SK-N-SH (cell line): ENCODE measurements at regions not wholly inside any gene's neighbourhood (a gene's known extent, or its start where the extent isn't known, plus 50 kb on each side); places are given as distances from the start of the nearest gene placed in this dataset.

Experiments used
- CTCF ChIA-PET: fragments of 300-600, 350-600 bp; formaldehyde crosslinking; extraction: SDS; loops from one replicate; lab custom pipeline; 2021; lab: Yijun Ruan, JAX
- POLR2A ChIA-PET: fragments of 350-600 bp; sonication (Branson Sonifier 250); formaldehyde crosslinking; extraction: SDS; loops from one replicate; lab custom pipeline; 2020; ENCODE audit warnings: antibody characterized with exemption, inconsistent platforms; lab: Yijun Ruan, JAX
- DNase-seq: peaks from one replicate; pipeline ENCODE4 v3.0.0; 2012
- H2AFZ ChIP-seq: fragments of 200-600 bp; sonication (generic); 2 replicates; pipeline ENCODE4 v1.8.1; 2016; ENCODE audit warnings: antibody characterized with exemption, mild to moderate bottlenecking, low read depth
- H3F3A ChIP-seq: fragments of 200-600 bp; sonication (generic); replicated peaks from 2 replicates; pipeline ENCODE3; 2016; ENCODE audit warnings: antibody characterized with exemption, mild to moderate bottlenecking; ENCODE audit not compliant: insufficient read depth
- H3K27ac ChIP-seq, 2 experiments: fragments of 200-500 bp in 1 of 2; fragments of 200-600 bp in 1 of 2; sonication (Bioruptor generic) in 1 of 2; sonication (generic), shearing (Covaris generic) in 1 of 2; 2 replicates each; pipeline versions ENCODE4 v1.5.1 to v1.6.1; 2014 to 2016; ENCODE audit warnings: low read depth in 2 of 2, inconsistent platforms in 1 of 2, low read length in 1 of 2, mild to moderate bottlenecking in 1 of 2, mixed read lengths in 1 of 2
- H3K27me3 ChIP-seq: fragments of 200-600 bp; sonication (generic), shearing (Covaris generic); 2 replicates; pipeline ENCODE4 v1.6.1; 2016; ENCODE audit warnings: mixed run types; ENCODE audit not compliant: insufficient read depth
- H3K36me3 ChIP-seq, 2 experiments: fragments of 200-500 bp in 1 of 2; fragments of 200-600 bp in 1 of 2; sonication (Bioruptor generic) in 1 of 2; sonication (generic) in 1 of 2; replicated peaks in 1 of 2; 2 replicates each; pipeline versions ENCODE3 to v1.5.1; 2014 to 2016; ENCODE audit warnings: low read length in 1 of 2, mild to moderate bottlenecking in 1 of 2; ENCODE audit not compliant: insufficient read depth in 2 of 2, control insufficient read depth in 1 of 2
- H3K4me1 ChIP-seq, 2 experiments: fragments of 200-500 bp in 1 of 2; fragments of 200-600 bp in 1 of 2; sonication (Bioruptor generic) in 1 of 2; sonication (generic), shearing (Covaris generic) in 1 of 2; 2 replicates each; pipeline versions ENCODE4 v1.5.1 to v1.6.1; 2014 to 2016; ENCODE audit warnings: low read depth in 1 of 2, low read length in 1 of 2, mixed run types in 1 of 2; ENCODE audit not compliant: insufficient read depth in 2 of 2, control insufficient read depth in 1 of 2
- H3K4me2 ChIP-seq: fragments of 200-600 bp; sonication (generic), shearing (Covaris generic); 2 replicates; pipeline ENCODE4 v1.6.1; 2017; ENCODE audit warnings: mixed run types
- H3K4me3 ChIP-seq, 2 experiments: fragments of 200-500 bp in 1 of 2; fragments of 200-600 bp in 1 of 2; sonication (Bioruptor generic) in 1 of 2; sonication (generic), shearing (Covaris generic) in 1 of 2; 2 replicates each; pipeline versions ENCODE4 v1.5.1 to v1.8.1; 2014 to 2016; ENCODE audit warnings: low read depth in 2 of 2, inconsistent platforms in 1 of 2, low read length in 1 of 2, mild to moderate bottlenecking in 1 of 2, mixed read lengths in 1 of 2, moderate library complexity in 1 of 2
- H3K79me2 ChIP-seq: fragments of 200-600 bp; sonication (generic); 2 replicates; pipeline ENCODE4 v1.8.1; 2017; ENCODE audit warnings: mild to moderate bottlenecking; ENCODE audit not compliant: insufficient read depth
- H3K9ac ChIP-seq: fragments of 200-600 bp; sonication (generic); 2 replicates; pipeline ENCODE4 v1.6.1; 2017; ENCODE audit warnings: mixed run types
- H3K9me2 ChIP-seq: fragments of 200-600 bp; sonication (generic); 2 replicates; pipeline ENCODE4 v1.6.1; 2017; ENCODE audit warnings: mixed run types
- H3K9me3 ChIP-seq: fragments of 200-600 bp; sonication (generic); 2 replicates; pipeline ENCODE4 v1.6.1; 2017; ENCODE audit warnings: mixed run types, mild to moderate bottlenecking, moderate library complexity
- H4K20me1 ChIP-seq: fragments of 200-600 bp; sonication (generic); 2 replicates; pipeline ENCODE4 v1.6.1; 2017; ENCODE audit warnings: mild to moderate bottlenecking, mixed run types; ENCODE audit not compliant: insufficient read depth
- FOXJ3 ChIP-seq: sonication (generic); formaldehyde crosslinking; IDR thresholded peaks from 2 replicates; pipeline ENCODE4 v1.5.1; 2020; ENCODE audit warnings: mild to moderate bottlenecking, missing genetic modification reagents
- FOXM1 ChIP-seq: IDR thresholded peaks from 2 replicates; pipeline ENCODE4 v1.4.0; 2012; ENCODE audit warnings: low read depth, mild to moderate bottlenecking
- GABPA ChIP-seq: IDR thresholded peaks from 2 replicates; pipeline ENCODE4 v1.4.0; 2012; ENCODE audit warnings: low read depth, mild to moderate bottlenecking
- MXI1 ChIP-seq: IDR thresholded peaks from 2 replicates; pipeline ENCODE4 v1.6.1; 2012; ENCODE audit warnings: mild to moderate bottlenecking, low read depth, low read length, improper control_type of control experiment
- NFIC ChIP-seq: IDR thresholded peaks from 2 replicates; pipeline ENCODE4 v1.4.0; 2012; ENCODE audit warnings: borderline replicate concordance
- TAF1 ChIP-seq: IDR thresholded peaks from 2 replicates; pipeline ENCODE4 v1.6.1; 2012; ENCODE audit warnings: low read depth, mild to moderate bottlenecking, low read length, moderate library complexity, borderline replicate concordance
- WGBS: methylation state at CpG from one replicate; pipeline ENCODE4 v1.1.6; 2017; ENCODE audit warnings: low lambda C conversion rate; 5-methylcytosine and 5-hydroxymethylcytosine counted together
- TF ChIP-seq, protein P1 (sequence below): IDR thresholded peaks from 2 replicates; pipeline ENCODE4 v1.6.1; 2012; ENCODE audit warnings: mild to moderate bottlenecking, low read depth, low read length, moderate library complexity
- TF ChIP-seq, protein P2 (sequence below): fragments of 150-350 bp; IDR thresholded peaks from 2 replicates; pipeline ENCODE4 v1.6.1; 2017; ENCODE audit warnings: antibody characterized with exemption, low read length, low read depth, borderline replicate concordance
- TF ChIP-seq, protein P3 (sequence below): IDR thresholded peaks from 2 replicates; pipeline ENCODE4; 2012
- TF ChIP-seq, protein P4 (sequence below): IDR thresholded peaks from 2 replicates; pipeline ENCODE4 v1.4.0; 2012; ENCODE audit warnings: low read depth, borderline replicate concordance
- TF ChIP-seq, protein P5 (sequence below): fragments of 150-350 bp; IDR thresholded peaks from 2 replicates; pipeline ENCODE4 v1.6.1; 2016; ENCODE audit warnings: mild to moderate bottlenecking, low read depth, low read length

DNA sequence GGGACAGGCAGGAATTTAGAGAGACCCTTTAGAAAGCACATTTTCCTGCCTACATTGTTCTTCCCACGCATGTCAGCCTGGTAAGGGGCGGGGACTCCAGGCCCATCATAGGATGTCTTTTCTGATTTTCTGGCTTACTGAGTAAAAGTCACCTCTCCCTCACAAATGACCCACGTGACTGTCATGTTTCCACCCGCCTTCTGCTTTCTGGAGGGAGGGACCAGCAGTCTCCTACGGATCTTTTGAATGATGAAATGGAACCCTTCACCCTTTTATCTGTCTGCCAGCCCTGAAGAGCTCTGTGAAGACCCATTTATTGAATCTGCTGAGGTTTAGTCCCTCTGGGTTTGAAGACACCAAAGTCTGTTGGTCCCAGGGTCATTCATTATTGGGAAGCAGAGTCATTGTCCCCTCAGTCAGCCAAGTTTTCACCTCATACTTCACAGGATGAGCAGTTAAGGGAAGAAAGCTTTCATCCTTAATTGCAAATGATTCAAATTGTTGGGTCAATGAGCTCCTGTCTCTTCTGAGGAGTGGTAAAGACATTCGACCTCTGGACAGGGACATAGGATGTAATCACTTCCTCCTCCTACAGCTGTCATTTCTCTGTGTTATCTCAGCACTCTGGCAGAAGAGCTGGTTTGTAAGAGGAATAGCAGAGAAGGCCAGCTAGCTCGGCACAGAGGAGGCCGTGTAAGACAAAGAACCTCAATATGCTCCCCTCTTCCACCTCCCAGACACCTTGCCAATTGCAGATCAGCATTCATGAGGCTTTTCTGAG is 446.1 kb downstream of the HS3ST3B1 start:
- POLR2A ChIA-PET, result no interaction called here

DNA sequence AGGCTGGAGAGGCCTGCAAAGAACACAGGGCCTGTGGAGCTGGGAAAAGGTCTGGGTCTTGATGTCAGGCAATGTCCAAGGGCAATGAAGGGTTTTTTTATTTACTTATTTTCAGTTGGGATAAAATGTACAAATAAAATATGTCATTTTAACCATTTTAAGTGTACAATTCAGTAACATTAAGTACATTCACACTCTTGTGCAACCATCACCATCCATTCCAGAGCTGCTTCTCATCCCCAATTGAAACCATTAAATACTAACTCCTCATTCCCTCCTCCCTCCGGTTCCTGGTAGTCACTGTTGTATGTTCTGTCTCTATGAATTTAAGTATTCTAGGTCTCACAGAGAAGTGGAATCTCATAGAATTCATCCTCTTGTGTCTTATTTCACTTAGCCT is 444.7 kb downstream of the HS3ST3B1 start:
- POLR2A ChIA-PET, result no interaction called here
- no peaks in the 10 kb centered on the region for H3K9me2 ChIP-seq
- no peak for TF ChIP-seq GABPA
- TF ChIP-seq FOXM1, result no peak
- TF ChIP-seq, protein P1, sequence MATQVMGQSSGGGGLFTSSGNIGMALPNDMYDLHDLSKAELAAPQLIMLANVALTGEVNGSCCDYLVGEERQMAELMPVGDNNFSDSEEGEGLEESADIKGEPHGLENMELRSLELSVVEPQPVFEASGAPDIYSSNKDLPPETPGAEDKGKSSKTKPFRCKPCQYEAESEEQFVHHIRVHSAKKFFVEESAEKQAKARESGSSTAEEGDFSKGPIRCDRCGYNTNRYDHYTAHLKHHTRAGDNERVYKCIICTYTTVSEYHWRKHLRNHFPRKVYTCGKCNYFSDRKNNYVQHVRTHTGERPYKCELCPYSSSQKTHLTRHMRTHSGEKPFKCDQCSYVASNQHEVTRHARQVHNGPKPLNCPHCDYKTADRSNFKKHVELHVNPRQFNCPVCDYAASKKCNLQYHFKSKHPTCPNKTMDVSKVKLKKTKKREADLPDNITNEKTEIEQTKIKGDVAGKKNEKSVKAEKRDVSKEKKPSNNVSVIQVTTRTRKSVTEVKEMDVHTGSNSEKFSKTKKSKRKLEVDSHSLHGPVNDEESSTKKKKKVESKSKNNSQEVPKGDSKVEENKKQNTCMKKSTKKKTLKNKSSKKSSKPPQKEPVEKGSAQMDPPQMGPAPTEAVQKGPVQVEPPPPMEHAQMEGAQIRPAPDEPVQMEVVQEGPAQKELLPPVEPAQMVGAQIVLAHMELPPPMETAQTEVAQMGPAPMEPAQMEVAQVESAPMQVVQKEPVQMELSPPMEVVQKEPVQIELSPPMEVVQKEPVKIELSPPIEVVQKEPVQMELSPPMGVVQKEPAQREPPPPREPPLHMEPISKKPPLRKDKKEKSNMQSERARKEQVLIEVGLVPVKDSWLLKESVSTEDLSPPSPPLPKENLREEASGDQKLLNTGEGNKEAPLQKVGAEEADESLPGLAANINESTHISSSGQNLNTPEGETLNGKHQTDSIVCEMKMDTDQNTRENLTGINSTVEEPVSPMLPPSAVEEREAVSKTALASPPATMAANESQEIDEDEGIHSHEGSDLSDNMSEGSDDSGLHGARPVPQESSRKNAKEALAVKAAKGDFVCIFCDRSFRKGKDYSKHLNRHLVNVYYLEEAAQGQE, result no peak
- no peak for TF ChIP-seq TAF1
- TF ChIP-seq, protein P2, sequence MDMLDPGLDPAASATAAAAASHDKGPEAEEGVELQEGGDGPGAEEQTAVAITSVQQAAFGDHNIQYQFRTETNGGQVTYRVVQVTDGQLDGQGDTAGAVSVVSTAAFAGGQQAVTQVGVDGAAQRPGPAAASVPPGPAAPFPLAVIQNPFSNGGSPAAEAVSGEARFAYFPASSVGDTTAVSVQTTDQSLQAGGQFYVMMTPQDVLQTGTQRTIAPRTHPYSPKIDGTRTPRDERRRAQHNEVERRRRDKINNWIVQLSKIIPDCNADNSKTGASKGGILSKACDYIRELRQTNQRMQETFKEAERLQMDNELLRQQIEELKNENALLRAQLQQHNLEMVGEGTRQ, result no peak
- TF ChIP-seq, all 33 proteins: peak for 0
- H2AFZ ChIP-seq, result no peak overlapping the region
- no peaks in the 10 kb centered on the region for H3K36me3 ChIP-seq
- H3K9ac ChIP-seq, result no peak overlapping the region
- no peaks in the 10 kb centered on the region for H3K9me3 ChIP-seq
- H3K4me2 ChIP-seq, result no peak overlapping the region
- no peaks in the 10 kb centered on the region for H4K20me1 ChIP-seq
- CTCF ChIA-PET, result no interaction called here
- no peaks in the 10 kb centered on the region for H3F3A ChIP-seq
- H3K4me1 ChIP-seq, result no peaks in the 10 kb centered on the region
- WGBS, result 13% methylated on average over 1 of the region's 1 CpG
- H3K4me3 ChIP-seq, result no peak overlapping the region
- no peaks in the 10 kb centered on the region for H3K79me2 ChIP-seq
- DNase-seq, result no peak
- H3K27ac ChIP-seq, result no peak overlapping the region
- H3K27me3 ChIP-seq, result peaks cover 1% of the 10 kb centered on the region; the same call in 1 of the 2 replicates

More for the DNA sequence above, 446.1 kb downstream of the HS3ST3B1 start:
- H3K79me2 ChIP-seq, result no peaks in the 10 kb centered on the region
- H4K20me1 ChIP-seq, result no peaks in the 10 kb centered on the region
- no peak overlapping the region for H3K27ac ChIP-seq
- no peak overlapping the region for H3K4me2 ChIP-seq
- H3K4me1 ChIP-seq, result no peaks in the 10 kb centered on the region
- no peak overlapping the region for H3K4me3 ChIP-seq
- no peaks in the 10 kb centered on the region for H3K36me3 ChIP-seq
- 19% methylated on average over 8 of the region's 8 CpGs for WGBS
- H2AFZ ChIP-seq, result no peak overlapping the region
- no peak for DNase-seq
- H3K9me3 ChIP-seq, result no peaks in the 10 kb centered on the region
- no peaks in the 10 kb centered on the region; the same call in 1 of the 2 replicates for H3K27me3 ChIP-seq
- CTCF ChIA-PET, result interaction anchor here (0.7 kb wide), 1 partner anchor 243 kb away, joined by 3 read pairs; no protein-coding TSS in a partner anchor
- H3F3A ChIP-seq, result no peaks in the 10 kb centered on the region
- H3K9me2 ChIP-seq, result no peaks in the 10 kb centered on the region
- TF ChIP-seq FOXJ3 (CRISPR knock-in tag) (no peak), MXI1 (no peak), NFIC (no peak)
- TF ChIP-seq, protein P3, sequence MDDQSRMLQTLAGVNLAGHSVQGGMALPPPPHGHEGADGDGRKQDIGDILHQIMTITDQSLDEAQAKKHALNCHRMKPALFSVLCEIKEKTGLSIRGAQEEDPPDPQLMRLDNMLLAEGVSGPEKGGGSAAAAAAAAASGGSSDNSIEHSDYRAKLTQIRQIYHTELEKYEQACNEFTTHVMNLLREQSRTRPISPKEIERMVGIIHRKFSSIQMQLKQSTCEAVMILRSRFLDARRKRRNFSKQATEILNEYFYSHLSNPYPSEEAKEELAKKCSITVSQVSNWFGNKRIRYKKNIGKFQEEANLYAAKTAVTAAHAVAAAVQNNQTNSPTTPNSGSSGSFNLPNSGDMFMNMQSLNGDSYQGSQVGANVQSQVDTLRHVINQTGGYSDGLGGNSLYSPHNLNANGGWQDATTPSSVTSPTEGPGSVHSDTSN, result no peak
- TF ChIP-seq, protein P4, sequence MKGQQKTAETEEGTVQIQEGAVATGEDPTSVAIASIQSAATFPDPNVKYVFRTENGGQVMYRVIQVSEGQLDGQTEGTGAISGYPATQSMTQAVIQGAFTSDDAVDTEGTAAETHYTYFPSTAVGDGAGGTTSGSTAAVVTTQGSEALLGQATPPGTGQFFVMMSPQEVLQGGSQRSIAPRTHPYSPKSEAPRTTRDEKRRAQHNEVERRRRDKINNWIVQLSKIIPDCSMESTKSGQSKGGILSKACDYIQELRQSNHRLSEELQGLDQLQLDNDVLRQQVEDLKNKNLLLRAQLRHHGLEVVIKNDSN, result no peak
- TF ChIP-seq, protein P5, sequence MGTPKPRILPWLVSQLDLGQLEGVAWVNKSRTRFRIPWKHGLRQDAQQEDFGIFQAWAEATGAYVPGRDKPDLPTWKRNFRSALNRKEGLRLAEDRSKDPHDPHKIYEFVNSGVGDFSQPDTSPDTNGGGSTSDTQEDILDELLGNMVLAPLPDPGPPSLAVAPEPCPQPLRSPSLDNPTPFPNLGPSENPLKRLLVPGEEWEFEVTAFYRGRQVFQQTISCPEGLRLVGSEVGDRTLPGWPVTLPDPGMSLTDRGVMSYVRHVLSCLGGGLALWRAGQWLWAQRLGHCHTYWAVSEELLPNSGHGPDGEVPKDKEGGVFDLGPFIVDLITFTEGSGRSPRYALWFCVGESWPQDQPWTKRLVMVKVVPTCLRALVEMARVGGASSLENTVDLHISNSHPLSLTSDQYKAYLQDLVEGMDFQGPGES, result no peak
- TF ChIP-seq, protein P2, result no peak
- H3K9ac ChIP-seq, result no peak overlapping the region
